ENCODE measurements at regions not wholly inside any gene's neighbourhood (a gene's known extent, or its start where the extent isn't known, plus 50 kb on each side); places are given as distances from the start of the nearest gene placed in this dataset.

- TF ChIP-seq POLR2A (IDR thresholded peaks at IDR 0.05), result no peak
- no peak for TF ChIP-seq CTCF (IDR thresholded peaks at IDR 0.05)
These were observed 213.7 kb downstream of the ZIC5 start for GRCh38 chr13:99757756-99758459.
